ENCODE measurements at regions not wholly inside any gene's neighbourhood (a gene's known extent, or its start where the extent isn't known, plus 50 kb on each side); places are given as distances from the start of the nearest gene placed in this dataset.

GRCh38 chr11:116642481-116642880 is 130.3 kb downstream of the BUD13 start:
- DNase-seq (ENCODE audit: low spot score) = no peak

DNA sequence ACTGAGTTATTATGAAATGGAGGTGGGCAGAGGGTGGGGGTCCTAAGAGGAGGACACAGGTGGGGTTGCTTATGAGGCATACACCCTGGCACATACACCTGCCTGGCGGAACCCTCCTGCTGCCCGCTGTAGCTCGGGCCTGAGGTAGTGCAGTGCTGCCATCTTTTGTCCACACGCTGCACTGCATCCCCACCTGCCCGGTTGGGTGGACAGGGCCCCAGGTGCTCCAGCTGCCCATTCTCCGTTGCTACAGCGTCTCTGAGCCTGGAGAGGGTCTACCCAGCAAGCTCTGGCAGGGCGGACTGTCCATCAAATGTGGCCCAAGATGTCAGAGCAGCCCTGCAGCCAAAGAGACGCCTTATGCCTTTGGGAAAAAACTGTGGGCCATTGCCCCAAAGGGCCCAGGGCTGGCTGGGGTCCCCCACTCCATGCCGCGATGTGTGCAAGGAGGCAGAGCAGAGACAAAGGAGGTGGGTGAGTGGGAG is 131.2 kb downstream of the BUD13 start:
- peak; percentile 68 for DNase-seq (ENCODE audit: low spot score)

DNA sequence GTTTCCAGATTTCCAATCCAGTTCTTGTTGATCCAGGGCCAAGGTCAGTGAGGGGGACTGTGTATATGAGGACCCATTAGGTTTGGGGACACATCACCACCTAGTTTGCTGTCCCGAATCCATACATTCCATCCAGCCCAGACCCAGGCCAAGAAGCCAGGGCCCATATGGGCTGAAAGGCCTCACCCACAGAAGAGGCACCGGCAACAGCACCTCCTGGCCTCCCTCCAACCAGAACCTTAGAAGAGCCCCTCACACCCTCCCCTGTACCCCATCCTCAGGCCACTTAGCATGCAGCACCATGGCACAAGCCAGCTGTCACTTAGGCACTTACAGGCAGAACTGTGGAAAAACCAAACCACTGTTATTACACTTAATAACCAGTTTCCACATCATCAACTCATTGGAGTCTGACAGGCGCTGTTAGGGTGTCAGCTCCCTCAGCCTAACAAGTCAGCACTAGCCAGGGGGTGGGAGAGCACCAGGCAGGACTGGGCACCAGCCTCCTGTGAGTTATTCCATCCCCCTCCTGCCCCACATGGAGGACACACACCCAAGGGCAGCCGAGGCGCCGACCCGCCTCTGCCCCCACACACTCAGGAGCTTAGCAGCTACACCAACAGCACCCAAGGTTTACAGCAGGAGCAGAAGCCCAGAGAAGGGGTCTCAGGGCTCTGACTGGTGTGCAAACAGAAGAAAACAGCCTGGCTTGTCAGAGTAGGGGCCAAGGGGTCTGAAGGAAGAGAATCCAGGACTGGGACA is 132.0 kb downstream of the BUD13 start:
- no peak for DNase-seq (ENCODE audit: low spot score)

GRCh38 chr11:116638463-116638862 is 134.3 kb downstream of the BUD13 start:
- no peak for DNase-seq (ENCODE audit: low spot score)

- DNase-seq (ENCODE audit: low spot score) = no peak
These were observed 135.0 kb downstream of the BUD13 start for GRCh38 chr11:116637766-116638165.

DNA sequence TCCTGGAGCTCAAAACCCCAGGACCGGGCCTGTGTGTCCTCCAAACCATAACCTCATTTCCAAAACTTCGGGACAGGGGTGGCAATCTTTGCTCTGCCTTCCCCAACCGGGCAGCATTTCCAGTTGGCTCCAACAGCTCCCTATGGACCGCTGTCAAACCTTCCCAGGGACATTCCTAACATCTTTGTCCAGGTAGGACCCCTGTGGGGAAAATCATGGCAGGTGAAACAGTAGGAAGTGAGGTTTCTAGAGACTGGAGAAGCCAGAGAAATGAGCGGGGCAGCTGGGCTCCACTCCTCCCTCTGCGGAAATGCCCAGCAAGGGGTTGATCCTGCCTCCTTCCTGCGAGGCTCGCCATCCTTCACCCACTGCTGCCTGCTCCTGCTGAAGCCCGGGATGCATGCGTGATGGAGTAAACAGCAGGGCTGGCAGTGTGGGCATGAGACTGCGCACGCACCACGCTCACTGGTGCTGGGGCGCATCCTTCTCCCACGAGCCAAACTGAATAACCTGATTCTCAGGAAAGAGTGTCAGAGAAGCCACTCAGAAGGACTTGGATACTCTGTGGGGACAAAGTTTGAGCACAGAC is 136.4 kb downstream of the BUD13 start:
- no peak for DNase-seq (ENCODE audit: low spot score)

- DNase-seq (ENCODE audit: low spot score) = no peak
These were observed 141.6 kb downstream of the BUD13 start for GRCh38 chr11:116631201-116631600.

- DNase-seq (ENCODE audit: low spot score) = no peak
These were observed 154.3 kb downstream of the BUD13 start for GRCh38 chr11:116618461-116618860.

DNA sequence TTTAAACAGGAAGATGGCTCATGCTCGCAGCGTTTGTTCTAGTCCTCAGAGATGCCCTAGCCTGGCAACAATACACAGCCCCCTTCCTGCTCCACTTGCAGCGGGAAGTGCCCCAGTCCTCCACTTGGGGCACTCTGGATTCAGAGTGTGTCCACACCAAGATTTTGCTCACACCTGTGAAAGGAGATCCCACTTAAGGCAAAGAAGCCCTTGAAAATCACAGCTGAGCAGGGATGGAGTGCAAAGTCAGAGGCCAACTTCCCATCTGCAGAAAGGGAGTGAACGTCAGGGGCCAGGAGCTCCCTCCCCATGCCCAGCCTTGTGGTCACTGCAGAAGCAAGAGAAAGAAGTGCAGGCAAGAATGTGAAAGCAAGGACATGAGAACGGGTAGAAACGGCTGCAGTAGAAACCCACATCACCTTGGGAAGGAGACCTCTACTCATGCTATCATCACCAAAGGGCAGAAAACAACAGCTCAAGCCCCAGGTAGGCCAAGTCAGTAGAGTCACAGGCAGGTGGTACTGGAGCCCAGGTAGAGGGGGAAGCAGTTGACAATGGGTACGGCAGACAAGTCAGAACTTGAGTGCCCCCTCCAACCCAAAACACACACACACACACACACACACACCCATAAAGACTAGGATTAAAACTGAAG is 157.4 kb downstream of the BUD13 start:
- DNase-seq (ENCODE audit: low spot score) = no peak

GRCh38 chr11:116614306-116615210 is 158.2 kb downstream of the BUD13 start:
- DNase-seq (ENCODE audit: low spot score) = no peak

DNA sequence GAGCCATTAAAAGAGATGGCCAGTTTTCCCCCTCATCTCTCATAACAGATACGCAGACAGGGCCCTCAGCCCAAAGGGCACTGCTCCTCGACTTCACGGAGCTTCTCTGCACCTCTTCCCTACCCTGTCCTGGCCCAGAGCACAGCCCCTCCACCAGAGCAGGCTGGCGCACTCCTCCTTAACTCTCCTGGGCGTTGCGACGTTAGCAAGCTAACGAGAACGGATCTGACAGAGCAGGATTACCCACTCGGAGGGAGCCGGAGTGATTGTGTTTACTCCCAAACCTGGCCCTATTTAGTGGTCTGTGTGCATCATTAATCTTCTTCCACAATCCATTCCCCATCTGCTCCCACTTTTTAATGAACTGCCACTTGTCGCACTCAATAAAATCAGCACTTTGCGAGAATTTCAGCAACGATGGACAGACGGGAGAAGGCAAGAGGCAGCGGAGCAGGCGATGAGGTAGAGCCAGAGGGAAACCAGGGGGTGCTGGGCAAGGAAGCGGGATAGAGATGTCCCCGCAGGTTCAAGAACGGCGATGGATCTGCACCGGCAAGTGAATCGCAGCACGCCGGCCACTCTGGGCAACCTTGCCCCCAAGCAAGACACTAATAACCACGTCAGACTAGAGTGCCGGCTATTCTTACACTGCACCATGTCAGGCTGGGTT is 159.4 kb downstream of the BUD13 start:
- DNase-seq (ENCODE audit: low spot score) = no peak

DNA sequence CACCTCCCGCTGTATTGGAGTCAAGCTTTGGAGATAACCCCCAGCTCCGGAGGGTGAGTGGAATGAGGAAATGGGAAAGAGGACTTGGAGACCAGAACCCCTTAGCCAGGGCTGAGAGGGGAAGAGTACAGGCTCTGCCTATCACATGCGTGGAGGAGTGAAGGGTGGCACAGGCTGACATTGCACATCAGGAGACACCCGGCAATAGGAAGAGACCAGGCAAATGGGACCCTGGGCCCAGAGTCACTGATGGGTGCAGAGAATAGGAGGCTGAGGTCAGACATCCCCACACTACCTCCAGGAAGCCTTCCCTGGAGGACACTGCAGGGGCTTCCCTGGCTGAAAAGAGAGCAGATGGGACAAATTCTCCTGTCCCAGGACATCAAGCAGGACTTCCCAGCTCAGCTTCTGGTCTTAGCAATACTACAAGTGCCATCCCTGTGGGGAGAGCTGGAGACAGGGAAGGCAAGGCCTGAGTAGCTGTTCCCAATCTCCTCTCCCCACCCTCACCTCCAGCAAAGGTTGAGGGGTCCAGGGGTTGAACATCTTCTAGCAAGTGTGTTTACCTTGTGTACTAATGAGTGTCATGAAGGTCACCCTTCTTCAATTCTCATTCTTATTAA is 160.7 kb downstream of the BUD13 start:
- DNase-seq (ENCODE audit: low spot score) = no peak

DNA sequence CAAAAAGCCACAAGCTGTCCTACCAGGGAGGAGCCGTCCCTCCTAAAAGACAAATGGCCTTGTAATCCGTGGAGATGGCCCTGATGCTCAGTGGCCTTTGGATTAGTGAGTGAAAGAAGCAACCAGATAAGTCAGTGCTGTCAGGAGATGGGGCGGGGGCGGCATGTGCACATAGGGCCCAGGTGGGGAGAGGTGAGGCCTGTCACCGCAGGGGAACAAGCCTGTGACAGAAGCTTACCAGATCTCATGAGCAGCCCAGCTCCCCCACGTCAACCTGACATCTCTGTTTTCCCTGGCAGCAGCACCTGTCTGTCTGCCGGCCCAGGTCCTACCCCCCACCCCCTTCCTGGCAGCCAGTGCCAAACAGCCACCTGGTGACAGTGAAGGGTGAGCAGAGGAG is 162.6 kb downstream of the BUD13 start:
- DNase-seq (ENCODE audit: low spot score) = no peak

DNA sequence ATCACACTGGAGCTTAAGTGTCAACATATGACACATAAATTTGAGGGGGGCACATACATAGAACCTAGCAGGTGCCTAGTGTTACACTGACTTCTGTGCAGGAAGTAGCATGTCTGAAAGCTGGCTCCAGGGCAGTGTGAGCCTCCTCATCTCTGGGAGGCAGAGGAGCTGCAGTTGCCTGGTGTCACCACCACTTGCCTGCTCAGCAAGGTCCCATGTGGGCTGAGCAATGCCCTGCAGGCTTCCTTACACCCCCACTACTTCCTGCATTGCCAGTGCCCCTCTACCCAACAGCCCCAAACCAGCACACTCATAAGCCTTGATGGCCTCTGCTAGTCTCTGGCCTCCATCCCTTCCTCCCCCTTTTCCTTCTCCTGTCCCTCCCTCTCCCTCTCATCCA is 165.8 kb downstream of the BUD13 start:
- no peak for DNase-seq (ENCODE audit: low spot score)

GRCh38 chr11:116605543-116606459 is 167.0 kb downstream of the BUD13 start:
- DNase-seq (ENCODE audit: low spot score) = peak; percentile 51

GRCh38 chr11:116603728-116604323 is 169.0 kb downstream of the BUD13 start:
- no peak for DNase-seq (ENCODE audit: low spot score)

- no peak for DNase-seq (ENCODE audit: low spot score)
These were observed 170.2 kb downstream of the BUD13 start for GRCh38 chr11:116602637-116602942.

DNA sequence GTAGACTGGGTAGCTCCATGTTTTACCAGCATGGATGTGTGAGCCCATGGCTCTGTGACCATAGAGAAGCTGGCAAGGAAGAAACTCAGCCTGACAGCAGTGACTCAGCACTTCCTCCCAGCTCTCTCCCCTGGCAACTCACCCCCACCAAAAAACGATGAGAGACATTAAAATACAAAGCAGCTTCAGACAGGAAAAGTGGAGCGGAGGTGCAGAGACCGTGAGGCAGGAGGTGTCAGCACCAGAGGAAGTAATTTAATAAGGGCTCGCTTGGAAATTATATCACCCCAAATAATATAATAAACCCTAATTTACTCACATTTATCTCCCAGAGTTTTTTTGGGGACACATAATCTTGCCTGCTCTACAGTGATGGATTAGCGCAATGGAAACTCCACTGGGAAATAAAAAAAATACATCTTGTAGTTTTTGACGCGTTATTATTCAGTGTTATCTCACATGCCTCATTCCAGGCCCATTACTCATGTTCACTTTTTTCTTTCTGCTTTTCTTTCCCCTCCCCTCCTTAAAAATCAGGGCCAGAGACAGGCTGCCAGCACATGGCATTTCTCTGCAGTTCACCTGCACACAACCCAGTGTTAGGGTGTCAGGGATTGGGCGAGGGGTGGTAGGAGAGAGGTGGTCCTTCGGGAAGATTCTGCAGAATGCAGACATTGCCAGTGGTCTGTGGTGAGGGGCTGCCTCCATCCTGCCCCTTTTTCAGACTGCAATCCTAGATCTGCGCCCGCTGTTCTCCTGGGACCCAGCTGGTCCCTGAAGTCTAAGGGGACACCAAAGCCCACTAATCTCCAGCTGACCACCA is 170.8 kb downstream of the BUD13 start:
- peak; percentile 53 for DNase-seq (ENCODE audit: low spot score)

- no peak for DNase-seq (ENCODE audit: low spot score)
These were observed 171.9 kb downstream of the BUD13 start for GRCh38 chr11:116600930-116601329.
